Vagina (tissue), 2 donors: ENCODE measurements at regions not wholly inside any gene's neighbourhood (a gene's known extent, or its start where the extent isn't known, plus 50 kb on each side); places are given as distances from the start of the nearest gene placed in this dataset.
"Not testable (repeated sequence)": the region's sequence is repeated elsewhere in the genome, so short reads cannot be mapped to it uniquely, and the experiment has no call there.

Source experiments
- DNase-seq, 2 donors: peaks; one replicate each; pipeline ENCODE4 v3.0.0-alpha.2; 2017; ENCODE audit errors: extremely low spot score in 2 of 2
- H3K27ac ChIP-seq: fragments of 200-600 bp; sonication (generic); one replicate; pipeline ENCODE4 v1.5.1; 2019
- H3K27me3 ChIP-seq: fragments of 200-600 bp; sonication (generic); one replicate; pipeline ENCODE4 v1.5.1; 2019
- H3K36me3 ChIP-seq, 2 donors: fragments of 200-600 bp; sonication (generic); one replicate each; pipeline ENCODE4 v1.5.1; 2017 to 2019
- H3K4me1 ChIP-seq: fragments of 200-600 bp; sonication (generic); one replicate; pipeline ENCODE4 v1.5.1; 2019
- H3K4me3 ChIP-seq, 2 donors: fragments of 200-600 bp; sonication (generic); 1 replicate in 1 of 2; 2 replicates in 1 of 2; pipeline ENCODE4 v1.5.1; 2016 to 2019
- H3K9me3 ChIP-seq: fragments of 200-600 bp; sonication (generic); one replicate; pipeline ENCODE4 v1.5.1; 2019
- CTCF ChIP-seq, 3 experiments: fragments of 450-650 bp in 2 of 3; fragments of 200-600 bp in 1 of 3; sonication (generic) in 1 of 3; IDR thresholded peaks; one replicate each; pipeline ENCODE4 v1.5.1; 2017 to 2019; ENCODE audit warnings: antibody characterized with exemption in 3 of 3, mild to moderate bottlenecking in 2 of 3, moderate library complexity in 2 of 3
- POLR2A ChIP-seq, 2 donors: fragments of 450-650 bp; IDR thresholded peaks; one replicate each; pipeline ENCODE4 v1.6.1; 2017; ENCODE audit warnings: antibody characterized with exemption in 2 of 2, mild to moderate bottlenecking in 2 of 2, moderate library complexity in 2 of 2
- POLR2AphosphoS5 ChIP-seq, 2 donors: sonication (generic); formaldehyde crosslinking; IDR thresholded peaks; one replicate each; pipeline ENCODE4 v1.9.0; 2017; ENCODE audit warnings: antibody characterized with exemption in 2 of 2, mild to moderate bottlenecking in 2 of 2, low read depth in 1 of 2; ENCODE audit not compliant: insufficient read depth in 1 of 2
- intact Hi-C: fragments of 100-400 bp; cut with DNase I; formaldehyde crosslinking; loops from one replicate; pipeline ENCODE4 v1.15.1; 2023

GRCh38 chr6:139698526-139699176, 324.2 kb upstream of the CITED2 start:
- intact Hi-C loops: no loop called here
- no peak for TF ChIP-seq CTCF (IDR thresholded peaks at IDR 0.05)
- TF ChIP-seq POLR2AphosphoS5 (IDR thresholded peaks at IDR 0.05; ENCODE audit: insufficient read depth in 1 of 2, low read depth in 1 of 2): no peak
- no peak for TF ChIP-seq POLR2A (IDR thresholded peaks at IDR 0.05)
- Histone ChIP-seq H3K4me1 (peaks cover 8% of the 10 kb centered on the region), H3K27me3 (no peaks in the 10 kb centered on the region), H3K9me3 (no peaks in the 10 kb centered on the region), H3K4me3 (no peak overlapping the region), H3K27ac (no peak overlapping the region), H3K36me3 (no peaks in the 10 kb centered on the region)
- no peak for DNase-seq

- DNase-seq, H3K36me3 ChIP-seq, H3K4me3 ChIP-seq, H3K27me3 ChIP-seq, H3K9me3 ChIP-seq, H3K27ac ChIP-seq, H3K4me1 ChIP-seq, intact Hi-C loops: not testable (repeated sequence)
Observed at GRCh38 chr6:139697856-139698255, 323.4 kb upstream of the CITED2 start.

GRCh38 chr6:139696991-139697390, 322.5 kb upstream of the CITED2 start:
- H3K9me3 ChIP-seq, H3K27me3 ChIP-seq, H3K4me1 ChIP-seq, H3K27ac ChIP-seq, DNase-seq, H3K4me3 ChIP-seq, H3K36me3 ChIP-seq, intact Hi-C loops: not testable (repeated sequence)

- H3K4me1 ChIP-seq: peaks cover 8% of the 10 kb centered on the region
- no peak overlapping the region for H3K4me3 ChIP-seq
- H3K36me3 ChIP-seq: no peaks in the 10 kb centered on the region
- no peaks in the 10 kb centered on the region for H3K27me3 ChIP-seq
- no peaks in the 10 kb centered on the region for H3K9me3 ChIP-seq
- TF ChIP-seq CTCF (IDR thresholded peaks at IDR 0.05) (no peak), POLR2AphosphoS5 (IDR thresholded peaks at IDR 0.05; ENCODE audit: insufficient read depth in 1 of 2, low read depth in 1 of 2) (no peak), POLR2A (IDR thresholded peaks at IDR 0.05) (no peak)
- no peak for DNase-seq
- no peak overlapping the region for H3K27ac ChIP-seq
- intact Hi-C loops: no loop called here
Observed at GRCh38 chr6:139695361-139695760, 320.9 kb upstream of the CITED2 start.

- no peak for DNase-seq
- H3K4me3 ChIP-seq: no peak overlapping the region
- H3K4me1 ChIP-seq: no peaks in the 10 kb centered on the region
- H3K36me3 ChIP-seq: no peaks in the 10 kb centered on the region
- no peak overlapping the region for H3K27ac ChIP-seq
- no peaks in the 10 kb centered on the region for H3K9me3 ChIP-seq
- no peaks in the 10 kb centered on the region for H3K27me3 ChIP-seq
- TF ChIP-seq POLR2A (IDR thresholded peaks at IDR 0.05): no peak
- no peak for TF ChIP-seq POLR2AphosphoS5 (IDR thresholded peaks at IDR 0.05; ENCODE audit: insufficient read depth in 1 of 2, low read depth in 1 of 2)
- no peak for TF ChIP-seq CTCF (IDR thresholded peaks at IDR 0.05)
- intact Hi-C loops: no loop called here
Observed at GRCh38 chr6:139693735-139694134, 319.3 kb upstream of the CITED2 start.

- no peak for DNase-seq
- Histone ChIP-seq H3K4me3 (no peak overlapping the region), H3K27ac (no peak overlapping the region), H3K9me3 (no peaks in the 10 kb centered on the region), H3K27me3 (no peaks in the 10 kb centered on the region), H3K4me1 (no peaks in the 10 kb centered on the region), H3K36me3 (no peaks in the 10 kb centered on the region)
- intact Hi-C loops: no loop called here
- TF ChIP-seq POLR2AphosphoS5 (IDR thresholded peaks at IDR 0.05; ENCODE audit: insufficient read depth in 1 of 2, low read depth in 1 of 2) (no peak), CTCF (IDR thresholded peaks at IDR 0.05) (no peak), POLR2A (IDR thresholded peaks at IDR 0.05) (no peak)
Observed at GRCh38 chr6:139690007-139690406, 315.6 kb upstream of the CITED2 start.
